Stimulated activated CD4-positive, alpha-beta T cell treated with anti-CD3 and anti-CD28 coated beads, Interleukin-2, amount 100 ng/mL, for 4 hours (primary cell): ENCODE measurements at regions not wholly inside any gene's neighbourhood (a gene's known extent, or its start where the extent isn't known, plus 50 kb on each side); places are given as distances from the start of the nearest gene placed in this dataset.

ENCODE experiments used
- DNase-seq: peaks from one replicate; pipeline ENCODE4 v3.0.0-alpha.2; 2020; ENCODE audit warnings: low read depth

GRCh38 chr2:221051162-221051561 lies 520.9 kb downstream of the EPHA4 start:
- DNase-seq: no peak

DNA sequence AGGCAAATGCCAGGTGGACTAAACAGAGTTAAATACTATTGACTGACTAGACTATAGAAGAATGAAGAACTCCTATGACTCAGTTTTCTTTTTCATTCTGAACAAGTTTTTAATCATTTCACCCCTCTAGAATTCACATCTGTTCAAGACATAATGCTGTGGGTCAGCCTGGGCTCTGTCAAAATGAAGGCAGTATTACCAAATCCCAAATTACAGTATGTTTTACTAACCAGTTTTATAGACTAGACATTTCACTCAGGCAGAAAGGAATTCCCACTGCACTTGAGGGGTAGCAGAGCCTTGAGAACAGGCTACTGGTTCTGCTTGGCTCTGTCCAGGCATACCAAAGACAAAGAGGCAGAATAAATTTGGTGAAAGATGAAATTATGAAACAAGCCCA lies 511.7 kb downstream of the EPHA4 start:
- DNase-seq: no peak

DNA sequence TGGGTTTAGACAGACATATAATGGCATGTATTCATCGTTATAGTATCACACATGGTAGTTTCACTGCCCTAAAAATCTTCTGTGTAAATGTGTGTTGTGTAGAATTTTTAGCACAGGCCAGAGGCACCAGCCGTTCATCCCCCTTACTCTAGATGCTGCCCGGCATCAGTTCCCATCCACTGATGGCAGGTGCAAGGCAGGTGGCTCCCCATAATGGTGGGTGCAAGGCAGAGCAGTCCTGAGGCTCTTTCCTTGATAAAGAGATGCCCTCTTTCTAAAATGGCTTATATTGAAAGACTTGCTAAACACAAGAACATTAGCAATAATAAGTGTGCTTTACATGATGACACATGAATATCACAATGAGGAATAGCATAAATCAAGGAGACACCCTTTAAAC lies 508.5 kb downstream of the EPHA4 start:
- DNase-seq: no peak

DNA sequence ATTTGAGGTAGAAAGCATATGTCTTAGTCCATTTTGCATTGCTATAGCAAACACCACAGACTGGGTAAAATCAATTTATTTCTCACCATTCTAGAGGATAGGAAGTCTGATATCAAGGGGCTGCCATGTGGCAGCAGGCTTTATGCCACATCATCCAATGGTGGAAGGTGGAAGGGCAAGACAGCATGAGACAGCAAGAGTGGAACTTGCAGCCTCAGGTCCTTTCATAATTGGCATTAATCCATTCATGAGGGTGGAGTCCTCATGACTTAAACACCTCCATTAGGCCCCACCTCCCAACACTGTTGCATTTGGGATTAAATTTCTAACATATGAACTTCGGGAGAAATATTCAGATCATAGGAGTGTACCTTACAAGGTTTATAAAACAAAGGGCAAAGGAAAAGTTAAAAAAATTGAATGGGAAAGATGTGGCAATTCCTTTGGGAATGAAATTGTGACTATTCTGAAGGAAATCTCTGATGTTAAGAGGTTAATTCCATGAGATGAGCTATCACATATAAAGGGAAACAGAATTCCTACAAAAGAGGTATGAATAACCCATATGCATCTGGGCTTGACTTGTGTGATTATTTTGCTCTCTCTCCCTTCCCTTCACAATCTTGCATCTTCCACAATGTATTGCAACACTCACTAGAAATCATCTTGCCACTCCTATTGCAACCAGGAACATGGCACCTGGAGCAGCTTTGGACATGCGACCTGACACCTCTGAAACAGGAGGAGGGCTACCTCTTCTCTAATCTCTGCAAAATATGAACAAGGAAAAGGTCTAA lies 507.8 kb downstream of the EPHA4 start:
- DNase-seq: no peak

GRCh38 chr2:221064880-221065279 lies 507.2 kb downstream of the EPHA4 start:
- no peak for DNase-seq

DNA sequence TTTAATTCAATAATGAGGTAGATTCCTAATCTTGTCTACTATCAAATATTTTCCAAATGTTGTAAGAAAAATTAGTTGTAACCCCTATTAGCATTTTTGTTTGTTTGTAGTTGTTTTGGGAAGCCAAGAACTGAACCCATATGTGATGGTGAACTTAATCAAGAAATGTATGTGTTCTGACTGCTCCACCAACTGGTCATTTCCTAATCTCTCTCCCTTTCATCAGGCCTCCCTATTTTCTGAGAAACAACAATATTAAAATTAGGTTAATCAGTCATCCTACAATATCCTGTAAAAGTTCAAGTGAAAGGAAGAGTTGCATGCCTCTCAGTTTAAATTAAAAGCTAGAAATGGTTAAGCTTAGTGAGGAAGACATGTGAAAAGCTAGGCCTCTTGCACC lies 504.0 kb downstream of the EPHA4 start:
- DNase-seq: no peak

DNA sequence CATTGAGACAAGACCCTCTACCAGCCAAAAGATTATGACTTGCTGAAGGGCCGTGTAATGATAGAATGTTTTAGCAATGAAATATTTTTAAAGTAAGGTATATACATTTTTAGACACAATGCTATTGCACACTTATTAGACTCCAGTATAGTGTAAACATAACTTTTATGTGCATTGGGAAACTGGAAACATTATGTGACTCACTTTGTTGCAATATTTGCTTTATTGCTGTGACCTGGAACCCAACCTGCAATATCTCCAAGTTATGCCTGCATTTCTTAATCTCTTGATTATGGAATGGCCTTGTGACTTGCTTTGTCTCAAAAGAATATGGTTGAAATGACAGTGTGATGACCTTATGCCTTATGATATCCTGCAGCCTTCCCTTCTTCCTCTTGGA lies 502.0 kb downstream of the EPHA4 start:
- no peak for DNase-seq

DNA sequence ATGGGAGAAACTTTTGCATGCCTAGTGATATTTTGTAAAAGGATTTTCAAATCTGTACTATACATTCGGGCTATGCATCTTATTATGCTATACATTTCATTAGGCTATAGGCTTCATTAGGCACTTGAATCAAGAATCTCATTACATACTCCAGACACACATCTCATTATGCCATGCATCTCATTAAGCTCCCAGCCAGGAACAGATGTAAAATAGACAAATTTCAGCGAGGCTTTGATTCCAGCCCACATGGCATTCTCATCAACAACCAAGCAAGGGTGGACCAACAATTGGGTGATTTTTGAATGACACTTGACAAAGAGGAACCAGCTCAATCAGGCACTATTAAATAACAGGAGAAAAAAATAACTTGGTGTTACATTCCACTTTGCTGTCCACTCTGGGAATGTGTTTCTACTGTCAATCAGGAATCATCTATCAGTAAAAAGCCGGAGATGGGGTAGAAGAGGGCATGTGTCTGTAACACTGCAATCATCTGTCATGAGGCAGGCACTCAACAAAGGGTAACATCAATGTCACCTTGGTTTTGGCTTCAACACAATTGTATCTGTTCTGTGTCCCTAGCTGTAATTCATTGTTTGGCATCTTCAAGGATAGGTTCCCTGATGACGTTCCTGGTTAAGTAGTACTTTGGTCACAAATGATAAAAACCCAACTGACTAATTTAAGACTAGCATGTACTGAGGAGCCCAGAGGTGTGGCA lies 498.6 kb downstream of the EPHA4 start:
- no peak for DNase-seq

GRCh38 chr2:221074238-221074637 lies 497.9 kb downstream of the EPHA4 start:
- DNase-seq: no peak

DNA sequence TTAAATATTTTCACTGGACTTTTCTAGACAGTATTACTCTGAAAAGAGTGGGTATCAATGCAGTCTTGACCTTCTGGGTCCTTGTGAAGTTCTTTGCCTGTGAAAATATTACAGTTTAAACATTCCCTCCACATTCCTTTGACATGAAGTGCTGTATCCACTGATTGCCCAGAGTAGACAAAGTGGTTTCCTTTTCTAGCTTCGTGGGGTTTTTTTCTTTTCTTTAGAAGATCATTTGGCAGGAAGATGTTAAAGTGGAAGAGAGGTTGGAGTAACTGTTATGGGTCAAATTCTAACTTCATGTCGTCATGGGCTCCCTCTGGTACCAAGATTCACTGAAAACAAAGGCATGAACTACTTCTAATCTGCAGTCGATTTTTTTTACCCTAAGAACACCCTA lies 496.9 kb downstream of the EPHA4 start:
- no peak for DNase-seq

DNA sequence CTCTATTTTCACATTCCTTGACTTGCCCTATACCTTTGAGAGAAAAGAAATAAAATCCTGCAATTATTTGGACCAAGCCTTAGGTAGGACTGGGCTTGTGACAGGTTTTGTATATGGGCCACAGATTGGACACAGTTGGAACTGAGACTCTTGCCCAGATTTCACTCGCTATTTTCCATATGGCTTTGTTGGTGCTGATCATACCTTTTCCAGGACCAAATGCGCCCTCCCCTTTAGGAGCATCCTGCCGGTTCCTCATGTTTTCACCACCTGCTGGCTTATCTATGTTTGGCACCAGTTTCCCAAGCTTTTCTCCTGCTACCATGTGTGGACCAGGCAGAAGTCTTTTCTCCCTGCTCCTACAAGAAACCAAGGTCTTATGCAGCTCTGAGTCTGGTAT lies 494.9 kb downstream of the EPHA4 start:
- DNase-seq: no peak

DNA sequence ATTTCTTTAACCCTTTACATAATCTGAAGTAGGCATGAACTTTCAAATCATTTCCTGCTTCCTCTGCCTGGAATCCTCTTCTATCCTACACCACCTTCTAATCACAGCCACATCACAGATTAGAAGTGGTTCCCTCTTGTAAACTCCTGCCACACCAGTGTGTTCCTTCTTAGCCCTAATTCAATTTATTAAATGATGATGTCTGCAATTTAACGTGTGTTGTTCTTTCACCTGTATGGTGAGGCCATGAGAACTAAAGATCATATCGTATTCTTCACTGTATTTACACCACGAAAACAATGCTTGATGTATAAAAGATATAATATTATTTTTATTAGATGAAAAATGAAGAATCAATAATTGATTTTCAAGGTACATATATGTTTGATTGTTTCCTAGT lies 494.3 kb downstream of the EPHA4 start:
- DNase-seq: no peak

GRCh38 chr2:221085341-221085900 lies 486.7 kb downstream of the EPHA4 start:
- DNase-seq: no peak

GRCh38 chr2:221085936-221086335 lies 486.2 kb downstream of the EPHA4 start:
- no peak for DNase-seq

DNA sequence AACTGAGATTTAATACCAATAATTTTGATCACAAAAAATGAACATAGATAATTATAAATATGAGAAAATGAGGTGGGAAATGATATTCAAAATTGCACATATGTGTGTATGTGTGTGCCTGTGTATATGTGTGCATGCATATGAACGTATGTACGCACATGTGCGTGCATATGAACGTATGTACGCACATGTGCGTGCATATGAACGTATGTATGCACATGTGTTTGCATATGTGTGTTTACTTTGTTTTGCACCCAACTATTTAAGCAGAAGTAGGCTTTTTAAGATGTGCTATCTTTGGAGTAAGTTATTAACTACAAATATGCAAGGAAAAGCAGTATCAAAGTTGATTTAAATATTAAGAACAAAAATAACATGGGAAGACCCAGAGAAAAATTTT lies 484.3 kb downstream of the EPHA4 start:
- no peak for DNase-seq

- DNase-seq: no peak
Measured at GRCh38 chr2:221088506-221088905, 483.6 kb downstream of the EPHA4 start.

DNA sequence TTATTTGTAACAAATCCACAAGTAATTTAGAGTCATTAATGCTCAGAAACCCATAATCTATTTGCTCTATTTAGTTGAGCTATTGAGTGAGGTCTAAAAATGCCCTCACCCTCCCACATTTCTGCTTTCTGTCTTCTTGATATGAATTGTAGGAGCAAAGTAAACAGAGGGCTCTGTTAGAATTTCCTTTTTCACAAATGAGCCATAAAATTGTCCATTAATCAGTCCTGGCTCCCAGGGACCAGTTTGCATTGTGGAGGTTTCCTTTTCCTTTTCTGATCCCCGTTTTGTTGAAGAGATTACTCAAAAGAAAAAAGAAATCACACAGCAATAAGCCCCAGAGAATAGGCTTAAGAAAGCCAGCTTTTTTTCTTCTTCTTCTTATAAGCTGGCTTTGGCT lies 476.7 kb downstream of the EPHA4 start:
- no peak for DNase-seq

GRCh38 chr2:221096706-221097567 lies 475.2 kb downstream of the EPHA4 start:
- DNase-seq: no peak

- DNase-seq: no peak
Measured at GRCh38 chr2:221097568-221097915, 474.6 kb downstream of the EPHA4 start.

DNA sequence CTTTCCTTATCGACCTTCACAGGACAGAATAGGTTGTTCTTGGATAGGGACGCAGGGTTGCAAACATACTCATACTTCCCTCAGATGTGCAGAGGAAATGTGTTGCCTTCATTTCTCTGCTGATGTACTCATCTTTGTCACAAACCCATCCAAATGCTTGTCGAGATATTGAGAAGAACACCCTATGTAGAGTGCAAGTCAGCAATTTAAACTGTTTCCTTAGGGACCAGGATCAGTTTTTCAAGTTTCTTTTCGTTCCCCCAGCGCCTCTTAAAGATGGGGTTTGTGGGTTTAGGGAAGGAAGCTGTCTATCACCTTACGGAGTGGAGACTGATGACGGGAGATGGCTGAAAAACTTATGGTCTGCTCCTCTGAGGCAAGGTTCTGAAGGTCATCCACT lies 474.2 kb downstream of the EPHA4 start:
- DNase-seq: no peak

DNA sequence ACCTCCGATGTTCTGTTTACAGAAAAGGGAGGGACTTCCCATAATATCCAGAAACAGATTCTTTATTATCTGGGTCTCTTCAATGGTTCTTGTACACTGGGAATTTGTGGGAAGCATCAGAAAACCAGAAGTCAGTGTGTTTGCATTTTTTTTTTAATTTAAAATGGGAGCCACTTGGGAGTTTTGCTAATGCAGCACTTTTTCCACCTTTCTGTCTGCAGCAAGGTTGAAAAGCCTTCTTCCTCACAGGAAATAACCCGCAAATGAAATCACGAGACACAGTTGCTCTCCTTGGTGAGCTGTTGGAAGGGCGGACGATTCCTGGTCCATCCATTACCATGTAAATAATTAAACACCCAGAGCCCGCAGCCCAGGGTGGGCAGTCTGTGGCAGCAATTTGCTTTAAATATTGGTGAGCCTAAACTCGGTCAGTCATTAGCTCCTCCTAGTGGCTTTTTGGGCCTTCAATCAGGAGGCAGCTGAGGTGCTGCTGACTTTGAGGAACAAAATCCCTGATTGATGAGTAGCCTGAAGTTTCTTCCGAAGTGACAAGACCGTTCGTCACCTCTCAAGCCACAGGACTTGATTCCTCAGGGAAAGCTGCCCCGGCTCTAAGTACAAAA lies 471.5 kb downstream of the EPHA4 start:
- DNase-seq: no peak
